GM21515 (cell line): ENCODE measurements at regions not wholly inside any gene's neighbourhood (a gene's known extent, or its start where the extent isn't known, plus 50 kb on each side); places are given as distances from the start of the nearest gene placed in this dataset.

Experiments
- ATAC-seq: cut with Tn5 transposase; IDR thresholded peaks from one replicate; pipeline ENCODE4 v1.9.1; 2021; ENCODE audit not compliant: unreplicated experiment

- no peak for ATAC-seq
These were observed 164.2 kb upstream of the DCN start for GRCh38 chr12:91346827-91347226.

- ATAC-seq: no peak
These were observed 161.8 kb upstream of the DCN start for GRCh38 chr12:91344408-91344807.

GRCh38 chr12:91343010-91343409 is 160.4 kb upstream of the DCN start:
- ATAC-seq: no peak

DNA sequence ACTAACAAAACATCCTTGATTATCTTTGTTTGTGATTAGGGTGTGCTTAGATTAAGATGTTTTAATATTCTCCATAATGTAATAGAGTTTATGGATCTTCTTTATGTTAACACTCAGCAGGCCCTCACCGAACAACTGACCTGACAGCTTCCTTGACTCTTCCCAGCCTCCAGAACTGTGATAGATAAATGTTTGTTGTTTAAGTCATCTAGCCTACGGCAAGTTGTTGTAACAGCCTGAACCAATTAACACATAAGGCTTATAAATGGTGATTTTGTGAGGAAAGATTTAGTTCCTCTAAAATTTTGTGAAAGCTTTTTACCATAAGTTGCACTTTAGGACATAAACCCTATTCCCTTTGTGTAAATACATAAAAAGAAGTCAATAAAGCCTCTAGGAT is 156.5 kb upstream of the DCN start:
- no peak for ATAC-seq

DNA sequence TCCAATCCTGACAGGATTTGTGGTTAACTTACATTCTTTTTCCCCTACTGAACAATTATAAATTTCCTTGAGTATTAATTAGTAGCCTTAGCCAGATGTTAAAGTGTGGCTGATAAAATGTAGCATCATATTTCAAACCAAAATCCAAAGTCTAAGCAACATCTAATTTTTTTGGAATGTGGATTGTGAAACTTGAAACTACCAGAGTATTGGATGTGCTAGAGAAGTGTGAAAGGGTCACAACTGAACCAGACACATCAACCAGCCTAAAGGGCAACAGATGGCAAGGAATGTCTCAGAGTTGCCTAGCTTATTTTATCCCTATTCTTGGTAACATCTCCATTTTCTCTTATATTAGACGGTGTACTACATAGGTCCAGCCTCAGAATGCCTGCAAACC is 153.1 kb upstream of the DCN start:
- ATAC-seq: no peak

GRCh38 chr12:91333966-91334365 is 151.3 kb upstream of the DCN start:
- ATAC-seq: no peak

- no peak for ATAC-seq
These were observed 149.7 kb upstream of the DCN start for GRCh38 chr12:91332302-91332701.

DNA sequence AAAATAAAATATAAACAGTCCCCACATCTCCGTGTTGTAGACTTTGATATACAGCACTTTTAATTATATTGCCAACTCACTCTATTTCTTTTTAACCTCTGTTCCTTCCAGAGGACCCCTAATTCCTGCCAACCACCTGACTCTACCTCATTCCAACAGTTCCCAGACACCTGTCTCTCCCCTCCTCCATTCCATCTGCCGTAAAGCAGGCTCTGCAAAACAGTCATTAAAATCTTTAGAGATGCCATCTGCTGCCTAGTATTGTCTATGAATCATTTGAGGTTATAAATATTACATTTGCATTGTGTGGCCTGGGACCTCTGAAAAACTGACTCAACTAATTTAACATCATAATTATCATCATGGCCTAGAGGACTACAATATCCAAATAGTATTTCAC is 148.8 kb upstream of the DCN start:
- ATAC-seq: no peak

DNA sequence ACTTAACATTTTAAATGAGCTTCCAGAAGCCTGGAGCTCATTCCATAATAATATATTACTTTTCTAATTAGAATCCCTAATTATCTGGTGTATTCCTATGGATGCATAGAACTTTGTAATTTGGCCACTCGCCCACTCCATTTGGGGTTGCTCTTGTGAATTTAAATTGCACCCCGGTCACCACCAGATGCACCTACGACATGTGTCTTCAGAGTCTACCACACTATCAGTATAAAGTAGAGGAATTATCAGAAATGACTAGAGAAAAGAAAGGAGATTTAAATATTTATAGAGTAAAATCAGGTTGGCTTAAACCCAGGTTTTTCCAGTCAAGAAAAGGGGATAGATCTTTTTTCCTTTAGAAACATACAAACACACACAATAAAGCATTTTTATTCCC is 145.8 kb upstream of the DCN start:
- no peak for ATAC-seq

GRCh38 chr12:91327889-91328288 is 145.3 kb upstream of the DCN start:
- no peak for ATAC-seq

DNA sequence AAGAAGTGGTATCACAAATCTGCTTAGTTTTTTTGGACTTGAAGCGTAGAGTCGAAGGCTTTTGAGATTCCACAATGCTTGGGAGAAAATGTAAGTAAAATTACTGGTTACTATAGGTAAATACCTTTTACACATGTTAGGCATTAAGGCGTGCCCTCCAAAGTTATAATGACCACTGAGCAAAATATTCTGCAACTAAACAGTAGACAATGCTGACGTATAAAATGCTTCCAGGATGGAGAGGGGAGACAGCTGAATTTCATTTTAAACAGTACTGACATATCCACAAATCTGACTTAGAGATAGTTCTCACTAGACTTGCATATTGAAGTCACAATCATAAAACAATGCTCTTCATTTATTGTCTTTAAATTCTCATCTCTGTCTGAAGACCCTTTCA is 144.5 kb upstream of the DCN start:
- no peak for ATAC-seq

GRCh38 chr12:91326058-91327027 is 143.7 kb upstream of the DCN start:
- no peak for ATAC-seq

DNA sequence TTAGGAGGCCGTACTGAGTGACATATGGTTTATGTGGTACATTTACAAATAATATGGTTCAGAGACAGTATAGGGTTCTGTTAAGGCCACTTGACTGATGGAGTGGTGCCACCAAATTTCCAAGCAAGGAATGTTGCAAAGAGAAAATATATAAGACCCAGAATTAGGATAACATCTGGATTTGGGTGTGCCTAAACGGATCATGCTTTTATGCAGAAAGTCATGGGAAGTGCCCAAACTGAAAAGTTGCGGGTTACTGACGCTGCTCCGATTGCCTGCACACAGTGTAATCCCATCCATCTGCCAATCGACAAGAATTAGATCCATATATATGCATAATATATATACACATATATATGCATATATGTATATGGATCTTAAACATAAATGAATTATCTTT is 138.4 kb upstream of the DCN start:
- ATAC-seq: no peak

DNA sequence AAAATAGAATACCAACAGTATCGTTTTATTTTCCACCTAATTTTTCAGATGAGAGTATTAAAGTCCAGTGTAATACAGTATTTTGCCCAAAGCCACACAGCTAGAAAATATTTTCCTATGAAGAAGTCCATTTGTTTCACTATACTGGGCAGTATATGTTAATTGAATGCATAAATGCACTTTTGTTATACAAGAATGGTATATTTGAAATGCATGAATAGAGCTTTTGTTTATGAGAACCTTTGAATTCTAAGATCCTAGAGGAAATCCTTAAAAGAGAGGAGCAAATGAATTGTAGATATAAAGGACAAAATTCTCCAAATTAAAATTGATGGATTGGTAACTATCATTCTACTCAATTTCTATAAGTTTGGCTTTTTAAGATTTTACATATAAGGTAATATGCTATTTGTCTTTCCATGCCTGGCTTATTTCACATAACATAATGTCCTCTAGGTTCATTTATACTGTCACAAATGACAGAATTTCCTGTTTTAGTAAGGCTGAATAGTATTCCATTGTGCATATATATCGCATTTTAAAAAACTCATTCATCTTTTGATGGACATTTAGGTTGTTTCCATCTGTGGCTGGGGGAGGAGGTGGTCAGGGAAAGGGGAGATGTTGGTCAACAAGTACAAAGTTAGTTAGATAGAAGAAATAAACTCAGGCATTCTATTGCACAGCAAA is 136.6 kb upstream of the DCN start:
- no peak for ATAC-seq

DNA sequence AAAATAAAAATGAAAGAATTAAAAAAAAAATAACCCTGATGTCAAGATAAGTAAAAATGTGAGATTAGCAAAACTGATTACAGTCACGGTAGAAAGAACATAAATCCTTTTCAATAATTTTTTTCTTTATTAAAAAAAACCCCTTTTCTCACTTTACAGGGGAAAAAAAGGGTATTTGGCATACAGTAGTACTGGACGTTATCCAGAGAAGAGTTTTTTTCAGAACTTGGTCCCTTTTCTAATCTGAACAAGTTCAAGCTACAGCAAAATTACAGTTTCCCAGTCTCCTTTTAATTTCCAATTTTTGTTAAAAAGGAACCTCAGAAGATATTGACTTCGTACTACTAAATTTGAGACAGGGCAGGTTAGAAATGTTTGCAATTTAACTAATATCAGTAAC is 134.7 kb upstream of the DCN start:
- ATAC-seq: no peak

DNA sequence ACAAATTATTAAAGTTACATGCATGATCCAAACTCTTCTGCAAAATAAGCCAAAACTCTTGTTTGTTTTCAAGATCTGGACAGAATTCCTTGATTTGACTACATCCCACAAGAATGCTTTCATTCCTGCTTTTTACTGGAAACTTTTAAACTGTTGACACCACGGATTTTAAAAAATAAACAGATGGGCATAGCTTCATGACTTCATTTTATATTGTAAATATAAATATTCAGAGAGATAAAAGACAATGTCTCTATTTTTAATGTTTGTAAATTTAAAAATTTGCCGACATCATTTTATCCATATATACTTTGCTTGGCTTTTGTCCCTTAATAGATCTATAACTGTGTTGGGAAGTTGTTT is 134.3 kb upstream of the DCN start:
- ATAC-seq: no peak

DNA sequence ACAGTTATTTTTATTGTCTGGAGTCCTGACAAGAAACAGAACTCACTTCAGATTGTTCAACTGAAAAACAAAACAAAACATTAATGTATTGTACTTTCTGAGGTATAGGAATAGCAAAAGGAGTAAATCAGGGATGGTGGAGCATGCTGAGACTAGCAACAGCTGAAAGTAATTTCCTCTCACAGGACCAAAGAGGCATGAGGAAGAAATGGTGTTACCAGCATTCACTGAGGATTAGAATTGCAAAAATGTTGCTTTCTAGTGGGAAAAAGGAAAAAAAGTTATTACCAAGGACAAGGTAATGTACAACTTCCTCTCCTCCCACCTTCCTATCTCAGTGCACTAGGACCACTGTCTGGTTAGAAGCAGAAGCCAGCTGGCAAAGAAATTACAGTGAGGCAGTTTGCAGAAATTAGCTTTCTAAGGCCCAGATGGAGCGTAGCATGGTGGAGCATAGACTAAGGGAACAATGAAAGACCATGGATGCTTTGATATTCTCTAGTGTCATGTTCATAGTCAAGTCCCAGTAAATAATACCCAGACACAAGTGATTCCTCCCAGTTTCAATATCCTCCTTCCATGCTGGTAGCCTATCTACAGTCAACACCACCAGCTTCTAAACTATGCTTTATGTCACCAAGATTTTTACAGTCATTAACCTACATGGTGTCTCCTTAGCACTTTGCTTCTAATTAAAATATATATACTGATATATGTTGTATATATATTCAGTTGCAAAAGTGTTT is 133.7 kb upstream of the DCN start:
- no peak for ATAC-seq

DNA sequence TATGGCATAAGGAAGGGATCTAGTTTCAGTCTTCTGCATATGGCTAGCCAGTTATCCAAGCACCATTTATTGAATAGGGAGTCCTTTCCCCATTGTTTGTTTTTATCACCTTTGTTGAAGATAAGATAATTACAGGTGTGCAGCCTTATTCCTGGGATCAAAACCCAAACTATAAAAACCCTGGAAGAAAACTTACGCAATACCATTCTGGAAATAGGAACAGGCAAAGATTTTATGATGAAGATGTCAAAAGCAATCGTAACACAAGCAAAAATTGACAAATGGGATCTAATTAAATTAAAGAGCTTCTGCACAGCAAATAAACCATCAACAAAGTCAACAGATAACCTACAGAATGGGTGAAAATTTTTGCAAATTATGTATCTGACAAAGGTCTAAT is 128.5 kb upstream of the DCN start:
- ATAC-seq: no peak

DNA sequence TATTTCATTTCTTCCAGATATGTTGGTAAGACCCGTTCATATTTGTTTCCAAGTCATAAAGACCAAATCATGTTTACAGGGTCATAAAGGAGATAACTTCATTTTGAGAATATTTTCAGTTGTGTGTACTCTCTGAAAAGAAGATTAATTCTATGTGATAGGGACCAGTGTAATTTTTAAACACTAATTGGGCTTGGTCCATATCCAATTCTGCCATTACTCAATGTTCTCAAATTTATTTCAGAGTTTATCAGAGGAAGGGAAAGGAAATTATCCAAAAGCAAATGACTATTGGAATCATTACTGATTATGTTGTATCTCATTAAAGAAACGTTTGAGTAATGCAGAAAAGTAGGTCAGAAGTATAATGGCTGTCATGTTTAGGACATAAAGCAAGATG is 126.8 kb upstream of the DCN start:
- no peak for ATAC-seq

- ATAC-seq: no peak
These were observed 125.5 kb upstream of the DCN start for GRCh38 chr12:91307957-91308670.

DNA sequence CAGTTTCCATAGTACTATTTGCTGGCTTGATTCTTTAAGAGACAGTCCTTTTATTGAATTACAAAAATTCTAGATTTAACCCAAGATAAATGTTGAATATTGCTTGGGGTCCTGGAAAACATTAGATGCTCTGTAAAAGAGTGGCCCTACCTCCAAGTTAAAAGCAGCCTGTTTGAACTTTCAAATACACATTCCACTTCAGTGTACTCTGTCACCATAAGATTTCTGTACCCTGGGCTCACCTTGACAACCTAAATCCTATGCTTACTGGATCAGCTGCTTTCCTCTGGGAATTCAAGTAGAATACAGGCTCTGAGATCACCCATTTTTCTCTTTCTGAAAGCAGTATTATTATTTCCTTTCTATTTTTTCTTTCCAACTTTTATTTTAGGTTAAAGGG is 107.7 kb upstream of the DCN start:
- ATAC-seq: no peak
